ENCODE measurements at regions not wholly inside any gene's neighbourhood (a gene's known extent, or its start where the extent isn't known, plus 50 kb on each side); places are given as distances from the start of the nearest gene placed in this dataset.
"Not testable (repeated sequence)": the region's sequence is repeated elsewhere in the genome, so short reads cannot be mapped to it uniquely, and the experiment has no call there.

DNA sequence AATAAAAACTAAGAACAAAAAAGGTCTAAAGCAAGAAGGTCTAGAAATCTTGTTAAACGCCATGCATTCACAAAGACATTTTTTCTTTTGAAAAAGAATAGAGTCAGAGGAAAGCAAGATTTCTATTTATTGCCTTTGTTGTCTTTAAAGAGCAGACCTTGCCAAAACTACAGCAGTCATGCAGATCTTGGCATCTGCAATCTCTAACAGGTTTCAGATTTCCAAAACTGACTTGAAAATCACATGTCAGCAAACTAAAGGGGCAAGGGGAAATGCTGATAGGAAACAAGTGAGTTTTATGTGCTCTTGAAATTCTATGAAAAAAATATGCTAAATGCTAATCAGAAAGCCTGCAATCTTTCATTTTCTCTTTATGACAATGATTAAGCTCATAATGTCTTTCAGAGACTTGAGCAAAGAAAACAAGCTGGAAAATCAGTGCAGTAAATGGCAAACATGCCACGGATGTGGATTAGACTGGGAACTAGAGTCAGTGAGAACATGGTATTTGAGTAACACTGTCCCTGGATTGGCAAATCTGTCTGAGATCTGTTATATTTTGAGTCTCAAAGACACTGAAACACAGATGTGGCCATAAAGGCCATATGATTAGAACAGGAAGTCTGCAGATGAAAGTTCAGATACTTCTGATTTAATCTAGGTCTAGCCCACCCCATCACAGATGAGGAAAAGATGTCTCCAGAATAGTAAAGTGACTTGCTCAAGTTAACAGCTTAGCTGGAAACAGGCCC is 361.4 kb upstream of the RPS23 start:
- Histone ChIP-seq H3K4me3 (ENCODE audit: low read length) (no peak overlapping the region), H3K27me3 (ENCODE audit: insufficient read depth, low read length) (no peaks in the 10 kb centered on the region), H3K9me3 (ENCODE audit: low read length) (no peaks in the 10 kb centered on the region), H2AFZ (ENCODE audit: low read depth, low read length) (no peak overlapping the region), H3K4me1 (ENCODE audit: insufficient read depth, low read length) (peaks cover 23% of the 10 kb centered on the region), H3K36me3 (ENCODE audit: insufficient read depth, low read length) (no peaks in the 10 kb centered on the region)

DNA sequence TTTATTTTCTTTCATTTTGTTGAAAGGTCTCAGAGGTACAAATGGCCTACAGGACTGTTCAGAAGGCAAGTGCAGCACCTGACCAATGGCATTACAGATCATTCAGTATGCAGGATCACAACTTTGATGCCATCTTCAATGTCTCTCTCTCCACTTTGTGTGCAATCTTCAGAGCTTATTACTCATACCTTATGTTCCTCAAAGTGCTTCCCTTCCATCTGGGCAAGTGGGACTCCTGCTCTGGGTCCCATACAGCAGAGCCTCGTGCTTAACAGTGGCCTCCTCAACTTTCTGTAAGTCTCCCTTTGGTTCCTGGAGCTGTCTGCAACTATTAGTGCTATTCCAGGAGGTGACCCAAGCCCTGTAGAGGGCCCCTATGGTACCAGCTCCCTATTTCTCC is 358.4 kb upstream of the RPS23 start:
- Histone ChIP-seq H3K9me3 (ENCODE audit: low read length) (no peaks in the 10 kb centered on the region), H3K4me1 (ENCODE audit: insufficient read depth, low read length) (peaks cover 11% of the 10 kb centered on the region), H2AFZ (ENCODE audit: low read depth, low read length) (no peak overlapping the region), H3K27me3 (ENCODE audit: insufficient read depth, low read length) (no peaks in the 10 kb centered on the region), H3K4me3 (ENCODE audit: low read length) (no peak overlapping the region), H3K36me3 (ENCODE audit: insufficient read depth, low read length) (no peaks in the 10 kb centered on the region)

DNA sequence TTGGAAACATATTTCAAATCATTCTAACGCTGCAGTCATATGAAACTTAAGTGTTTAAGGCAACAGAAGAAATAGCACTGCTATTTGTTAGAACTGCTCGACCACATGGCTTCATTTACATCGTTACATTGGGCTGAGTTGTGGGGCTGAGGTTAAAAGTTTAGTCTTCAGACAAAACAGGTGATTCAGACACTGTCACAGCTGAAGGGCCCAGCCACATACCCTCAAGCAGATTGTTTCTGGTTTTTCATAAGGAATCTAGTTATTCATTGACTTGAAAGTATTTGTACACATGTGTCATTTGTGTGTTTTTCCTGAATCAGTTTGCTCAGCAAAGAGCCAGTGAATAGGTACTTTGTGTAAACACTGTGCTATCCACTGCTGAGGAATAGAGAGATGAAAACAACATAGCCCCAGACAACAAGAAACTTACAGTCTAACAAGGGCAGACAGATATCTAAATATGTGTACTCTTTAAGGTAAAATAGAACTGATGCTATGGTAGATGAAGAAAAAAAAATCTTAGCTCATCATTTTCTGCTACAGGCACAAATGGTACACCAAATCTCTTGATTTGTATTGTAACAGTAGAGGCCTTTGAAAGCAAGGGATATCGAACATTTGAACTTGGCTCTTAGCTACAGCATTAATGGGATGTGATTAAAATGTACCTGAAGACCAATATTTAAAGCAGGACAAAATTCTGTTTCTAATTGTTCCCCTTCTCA is 357.6 kb upstream of the RPS23 start:
- no peak overlapping the region for H2AFZ ChIP-seq (ENCODE audit: low read depth, low read length)
- no peaks in the 10 kb centered on the region for H3K9me3 ChIP-seq (ENCODE audit: low read length)
- no peak overlapping the region for H3K4me3 ChIP-seq (ENCODE audit: low read length)
- H3K27me3 ChIP-seq (ENCODE audit: insufficient read depth, low read length): no peaks in the 10 kb centered on the region
- peaks cover 5% of the 10 kb centered on the region for H3K4me1 ChIP-seq (ENCODE audit: insufficient read depth, low read length)
- no peaks in the 10 kb centered on the region for H3K36me3 ChIP-seq (ENCODE audit: insufficient read depth, low read length)

DNA sequence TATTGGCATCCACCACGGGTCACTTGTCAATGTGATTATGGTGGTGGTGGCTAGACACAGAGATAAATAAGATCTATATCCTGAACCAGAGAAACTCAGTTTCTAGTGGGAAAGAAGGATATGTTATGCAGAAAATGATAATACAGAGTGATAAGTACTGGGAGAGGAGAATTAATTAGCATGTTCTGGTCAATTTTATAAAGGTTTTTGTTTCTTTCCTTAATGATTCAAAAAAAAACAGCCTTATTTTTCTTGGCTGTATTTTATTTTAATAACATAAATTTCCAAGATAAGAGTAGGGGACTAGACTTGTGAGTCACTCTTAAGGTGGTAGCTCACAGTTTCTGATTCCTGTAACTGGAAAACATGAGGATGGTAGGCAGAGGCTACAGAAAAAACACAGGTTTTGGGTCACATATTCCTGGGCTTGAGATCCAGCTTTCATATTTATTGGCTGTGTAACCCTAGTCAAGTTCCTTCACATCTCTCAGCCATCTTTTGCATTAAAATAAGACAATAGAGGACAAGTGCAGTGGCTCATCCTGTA is 350.3 kb upstream of the RPS23 start:
- H3K9me3 ChIP-seq (ENCODE audit: low read length): no peaks in the 10 kb centered on the region
- no peaks in the 10 kb centered on the region for H3K36me3 ChIP-seq (ENCODE audit: insufficient read depth, low read length)
- no peak overlapping the region for H3K4me3 ChIP-seq (ENCODE audit: low read length)
- H3K27me3 ChIP-seq (ENCODE audit: insufficient read depth, low read length): no peaks in the 10 kb centered on the region
- H2AFZ ChIP-seq (ENCODE audit: low read depth, low read length): no peak overlapping the region
- H3K4me1 ChIP-seq (ENCODE audit: insufficient read depth, low read length): no peaks in the 10 kb centered on the region

DNA sequence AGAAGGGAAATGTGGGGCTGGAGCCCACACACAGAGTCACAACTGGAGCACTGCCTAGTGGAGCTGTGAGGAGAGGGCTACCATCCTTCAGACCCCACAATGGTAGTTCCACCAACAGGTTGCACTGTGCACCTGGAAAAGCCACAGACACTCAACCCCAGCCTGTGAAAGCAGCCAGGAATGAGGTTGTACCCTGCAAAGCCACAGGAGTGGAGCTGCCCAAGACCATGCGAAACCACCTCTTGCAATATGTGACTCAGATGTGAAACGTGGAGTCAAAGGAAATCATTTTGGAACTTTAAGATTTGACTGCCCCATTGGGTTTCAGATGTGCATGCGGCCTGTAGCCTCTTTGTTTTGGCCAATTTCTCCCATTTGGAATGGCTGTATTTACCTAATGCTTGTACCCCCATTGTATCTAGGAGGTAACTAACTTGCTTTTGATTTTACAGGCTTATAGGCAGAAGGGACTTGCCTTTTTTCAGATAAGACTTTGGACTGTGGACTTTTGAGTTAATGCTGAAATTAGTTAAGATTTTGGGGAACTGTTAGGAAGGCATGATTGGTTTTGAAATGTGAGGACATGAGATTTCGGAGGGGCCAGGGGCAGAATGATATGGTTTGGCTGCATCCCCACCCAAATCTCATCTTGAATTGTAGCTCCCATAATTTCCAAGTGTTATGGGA is 348.9 kb upstream of the RPS23 start:
- H3K9me3 ChIP-seq (ENCODE audit: low read length); H3K4me3 ChIP-seq (ENCODE audit: low read length); H3K4me1 ChIP-seq (ENCODE audit: insufficient read depth, low read length); H3K36me3 ChIP-seq (ENCODE audit: insufficient read depth, low read length); H2AFZ ChIP-seq (ENCODE audit: low read depth, low read length); H3K27me3 ChIP-seq (ENCODE audit: insufficient read depth, low read length): not testable (repeated sequence)

DNA sequence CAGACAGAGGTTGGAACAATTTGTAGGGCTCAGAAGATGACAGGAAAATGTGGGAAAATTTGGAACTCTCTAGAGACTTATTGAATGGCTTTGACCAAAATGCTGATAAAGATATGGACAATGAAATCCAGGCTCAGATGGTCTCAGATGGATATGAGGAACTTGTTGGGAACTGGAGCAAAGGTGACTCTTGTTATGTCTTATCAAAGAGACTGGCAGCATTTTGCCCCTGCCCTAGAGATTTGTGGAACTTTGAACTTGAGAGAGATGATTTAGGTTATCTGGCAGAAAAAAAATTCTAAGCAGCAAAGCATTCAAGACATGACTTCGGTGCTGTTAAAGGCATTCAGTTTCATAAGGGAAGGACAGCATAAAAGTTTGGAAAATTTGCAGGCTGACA is 347.9 kb upstream of the RPS23 start:
- H2AFZ ChIP-seq (ENCODE audit: low read depth, low read length); H3K4me1 ChIP-seq (ENCODE audit: insufficient read depth, low read length); H3K9me3 ChIP-seq (ENCODE audit: low read length); H3K27me3 ChIP-seq (ENCODE audit: insufficient read depth, low read length); H3K36me3 ChIP-seq (ENCODE audit: insufficient read depth, low read length); H3K4me3 ChIP-seq (ENCODE audit: low read length): not testable (repeated sequence)

DNA sequence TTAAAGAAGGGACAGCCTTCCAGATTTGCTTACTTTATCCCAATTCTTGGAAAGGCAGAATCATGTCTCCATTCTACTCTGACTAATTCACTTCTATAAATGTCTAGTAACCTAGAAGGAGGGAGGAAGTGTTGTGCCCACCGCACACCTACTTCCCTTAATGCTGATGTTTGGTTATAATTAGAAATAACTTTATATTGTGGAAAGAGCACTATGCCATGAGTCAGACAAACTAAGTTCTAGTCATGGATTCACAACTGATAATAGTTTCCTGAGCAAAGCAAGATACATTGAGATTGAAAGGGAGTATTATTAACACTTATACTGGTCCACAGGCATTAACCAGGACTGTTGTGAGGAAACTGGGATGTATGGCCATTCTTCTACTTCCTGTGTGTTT is 345.9 kb upstream of the RPS23 start:
- Histone ChIP-seq H3K36me3 (ENCODE audit: insufficient read depth, low read length) (no peaks in the 10 kb centered on the region), H3K9me3 (ENCODE audit: low read length) (no peaks in the 10 kb centered on the region), H3K4me1 (ENCODE audit: insufficient read depth, low read length) (no peaks in the 10 kb centered on the region), H3K4me3 (ENCODE audit: low read length) (no peak overlapping the region), H2AFZ (ENCODE audit: low read depth, low read length) (no peak overlapping the region), H3K27me3 (ENCODE audit: insufficient read depth, low read length) (no peaks in the 10 kb centered on the region)

DNA sequence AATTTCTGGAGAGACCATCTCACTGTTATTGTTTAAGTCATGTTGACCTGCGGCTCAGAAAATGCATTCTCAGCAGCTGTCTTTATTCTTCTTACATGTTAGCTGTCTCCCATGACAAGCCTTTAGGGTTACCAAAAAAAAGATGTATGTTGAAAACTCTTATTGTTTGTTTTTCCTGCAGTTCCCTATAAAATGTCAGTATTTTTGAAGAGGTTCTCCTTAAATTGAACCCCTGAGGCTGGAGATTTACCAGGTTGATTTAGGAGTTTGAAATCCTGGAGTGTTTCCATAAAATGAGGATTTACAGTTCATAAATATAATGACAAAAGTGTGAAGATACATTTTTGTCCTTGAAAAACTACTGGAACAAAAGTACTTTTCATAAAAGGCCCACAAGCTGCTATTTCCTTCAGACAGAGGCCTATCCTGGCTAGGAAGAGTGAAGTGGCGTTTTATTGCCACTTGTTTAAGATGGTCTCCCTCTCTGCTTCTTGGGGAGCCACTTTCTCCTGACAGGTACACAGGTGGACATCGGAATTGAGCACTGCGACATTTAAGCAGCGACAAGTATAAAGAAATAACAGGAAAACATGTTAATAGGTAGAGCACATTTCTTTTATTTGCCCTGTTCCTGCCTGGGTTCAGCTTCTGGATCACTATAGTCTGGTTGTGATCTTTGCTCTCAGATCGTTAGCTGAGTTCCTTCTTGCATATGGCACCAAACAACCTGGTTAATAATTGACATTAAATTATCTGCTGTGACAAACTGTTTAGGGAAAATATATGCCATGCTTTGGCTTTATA is 344.8 kb upstream of the RPS23 start:
- Histone ChIP-seq H3K4me3 (ENCODE audit: low read length) (no peak overlapping the region), H3K9me3 (ENCODE audit: low read length) (no peaks in the 10 kb centered on the region), H2AFZ (ENCODE audit: low read depth, low read length) (no peak overlapping the region), H3K4me1 (ENCODE audit: insufficient read depth, low read length) (no peaks in the 10 kb centered on the region), H3K36me3 (ENCODE audit: insufficient read depth, low read length) (no peaks in the 10 kb centered on the region), H3K27me3 (ENCODE audit: insufficient read depth, low read length) (no peaks in the 10 kb centered on the region)

- Histone ChIP-seq H3K36me3 (ENCODE audit: insufficient read depth, low read length) (no peaks in the 10 kb centered on the region), H2AFZ (ENCODE audit: low read depth, low read length) (no peak overlapping the region), H3K9me3 (ENCODE audit: low read length) (no peaks in the 10 kb centered on the region), H3K27me3 (ENCODE audit: insufficient read depth, low read length) (no peaks in the 10 kb centered on the region), H3K4me3 (ENCODE audit: low read length) (no peak overlapping the region), H3K4me1 (ENCODE audit: insufficient read depth, low read length) (no peaks in the 10 kb centered on the region)
These were observed 344.1 kb upstream of the RPS23 start for GRCh38 chr5:82622205-82622604.

- Histone ChIP-seq H3K4me1 (ENCODE audit: insufficient read depth, low read length) (no peaks in the 10 kb centered on the region), H3K27me3 (ENCODE audit: insufficient read depth, low read length) (no peaks in the 10 kb centered on the region), H2AFZ (ENCODE audit: low read depth, low read length) (no peak overlapping the region), H3K9me3 (ENCODE audit: low read length) (no peaks in the 10 kb centered on the region), H3K36me3 (ENCODE audit: insufficient read depth, low read length) (no peaks in the 10 kb centered on the region), H3K4me3 (ENCODE audit: low read length) (no peak overlapping the region)
These were observed 342.9 kb upstream of the RPS23 start for GRCh38 chr5:82620957-82621600.

DNA sequence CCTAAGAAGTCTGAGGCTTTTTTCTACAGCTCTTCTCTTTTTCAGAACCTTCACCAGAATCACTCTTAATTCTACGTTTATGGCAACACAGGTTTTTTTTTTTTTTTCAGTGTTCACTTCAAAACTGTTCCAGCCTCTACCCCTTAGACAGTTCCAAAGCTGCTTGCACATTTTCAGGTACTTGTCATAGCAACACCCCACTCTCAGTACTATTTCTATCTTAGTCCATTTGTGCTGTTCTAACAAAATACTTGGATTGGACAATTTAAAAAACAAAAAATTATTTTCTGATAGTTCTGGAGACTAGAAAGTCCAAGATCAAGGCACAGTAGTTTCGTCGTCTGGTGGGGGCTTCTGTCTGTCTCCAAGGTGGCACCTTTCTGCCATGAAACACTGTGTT is 340.9 kb upstream of the RPS23 start:
- Histone ChIP-seq H2AFZ (ENCODE audit: low read depth, low read length) (no peak overlapping the region), H3K36me3 (ENCODE audit: insufficient read depth, low read length) (no peaks in the 10 kb centered on the region), H3K9me3 (ENCODE audit: low read length) (no peaks in the 10 kb centered on the region), H3K4me1 (ENCODE audit: insufficient read depth, low read length) (no peaks in the 10 kb centered on the region), H3K27me3 (ENCODE audit: insufficient read depth, low read length) (no peaks in the 10 kb centered on the region), H3K4me3 (ENCODE audit: low read length) (no peak overlapping the region)

DNA sequence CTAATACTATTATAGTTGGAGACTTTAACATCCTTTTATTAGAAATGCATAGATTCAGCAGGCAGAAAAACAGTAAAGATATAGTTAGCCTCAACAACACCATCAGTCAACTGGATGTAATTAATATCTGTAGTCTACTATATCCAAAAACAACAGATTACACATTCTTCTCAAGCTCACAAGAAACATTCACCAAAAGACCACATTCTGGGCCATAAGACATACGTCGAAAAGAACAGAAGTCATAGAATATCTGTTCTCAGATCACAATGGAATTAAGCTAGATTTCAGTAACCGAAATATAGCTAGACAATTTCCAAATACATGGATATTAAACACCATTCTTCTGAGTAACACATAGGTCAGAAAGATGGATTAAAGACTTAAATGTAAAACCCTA is 336.6 kb upstream of the RPS23 start:
- Histone ChIP-seq H3K4me3 (ENCODE audit: low read length) (no peak overlapping the region), H3K36me3 (ENCODE audit: insufficient read depth, low read length) (no peaks in the 10 kb centered on the region), H3K4me1 (ENCODE audit: insufficient read depth, low read length) (no peaks in the 10 kb centered on the region), H3K9me3 (ENCODE audit: low read length) (no peaks in the 10 kb centered on the region), H3K27me3 (ENCODE audit: insufficient read depth, low read length) (no peaks in the 10 kb centered on the region), H2AFZ (ENCODE audit: low read depth, low read length) (no peak overlapping the region)

Measured in neuron (in vitro differentiated cells).